Esophagus muscularis mucosa (tissue), 4 donors: ENCODE measurements at regions not wholly inside any gene's neighbourhood (a gene's known extent, or its start where the extent isn't known, plus 50 kb on each side); places are given as distances from the start of the nearest gene placed in this dataset.

Experiments
- CTCF ChIP-seq, 3 experiments: fragments of 200-600 bp in 2 of 3; fragments of 450-650 bp in 1 of 3; sonication (generic) in 2 of 3; IDR thresholded peaks; one replicate each; pipeline ENCODE4 v1.5.1; 2017 to 2019; ENCODE audit warnings: antibody characterized with exemption in 3 of 3, mild to moderate bottlenecking in 2 of 3, moderate library complexity in 1 of 3
- EP300 ChIP-seq: sonication (generic); formaldehyde crosslinking; IDR thresholded peaks from one replicate; pipeline ENCODE4 v1.6.1; 2017; ENCODE audit warnings: antibody characterized with exemption
- POLR2A ChIP-seq: fragments of 450-650 bp; IDR thresholded peaks from one replicate; pipeline ENCODE4 v1.6.1; 2017; ENCODE audit warnings: antibody characterized with exemption, moderate library complexity, mild to moderate bottlenecking, low read depth
- POLR2AphosphoS5 ChIP-seq, 2 donors: sonication (generic); formaldehyde crosslinking; IDR thresholded peaks; one replicate each; pipeline ENCODE4 v1.6.1; 2017; ENCODE audit warnings: antibody characterized with exemption in 2 of 2

- TF ChIP-seq CTCF (IDR thresholded peaks at IDR 0.05) = no peak
- no peak for TF ChIP-seq POLR2A
- TF ChIP-seq POLR2AphosphoS5 (IDR thresholded peaks at IDR 0.05) = no peak
- no peak for TF ChIP-seq EP300
Measured at GRCh38 chr1:183742355-183742754, 62.6 kb upstream of the RGL1 start.
